GM21786 (cell line): ENCODE measurements at regions not wholly inside any gene's neighbourhood (a gene's known extent, or its start where the extent isn't known, plus 50 kb on each side); places are given as distances from the start of the nearest gene placed in this dataset.

Source experiments
- ATAC-seq: cut with Tn5 transposase; IDR thresholded peaks from one replicate; pipeline ENCODE4 v1.9.1; 2021; ENCODE audit not compliant: unreplicated experiment

DNA sequence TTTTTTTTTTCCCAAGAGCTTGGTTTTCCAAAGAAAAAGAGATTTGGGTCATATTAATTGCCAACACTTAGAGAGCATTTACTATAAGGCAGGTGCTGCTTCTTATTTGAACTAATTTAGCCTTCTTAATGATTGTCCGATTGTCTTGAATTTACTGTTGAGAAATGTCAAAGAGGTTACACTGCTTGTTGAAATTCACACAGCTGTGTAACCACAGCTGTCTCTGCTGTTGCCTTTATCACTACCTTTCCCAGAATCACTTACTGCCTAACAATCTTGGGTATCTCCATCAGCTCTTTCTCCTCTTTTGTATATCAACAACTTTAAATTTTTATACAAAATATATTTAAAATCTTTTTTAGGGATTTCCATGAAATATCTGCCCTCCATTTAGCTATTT, 115.6 kb downstream of the UCHL5 start:
- ATAC-seq, result no peak

DNA sequence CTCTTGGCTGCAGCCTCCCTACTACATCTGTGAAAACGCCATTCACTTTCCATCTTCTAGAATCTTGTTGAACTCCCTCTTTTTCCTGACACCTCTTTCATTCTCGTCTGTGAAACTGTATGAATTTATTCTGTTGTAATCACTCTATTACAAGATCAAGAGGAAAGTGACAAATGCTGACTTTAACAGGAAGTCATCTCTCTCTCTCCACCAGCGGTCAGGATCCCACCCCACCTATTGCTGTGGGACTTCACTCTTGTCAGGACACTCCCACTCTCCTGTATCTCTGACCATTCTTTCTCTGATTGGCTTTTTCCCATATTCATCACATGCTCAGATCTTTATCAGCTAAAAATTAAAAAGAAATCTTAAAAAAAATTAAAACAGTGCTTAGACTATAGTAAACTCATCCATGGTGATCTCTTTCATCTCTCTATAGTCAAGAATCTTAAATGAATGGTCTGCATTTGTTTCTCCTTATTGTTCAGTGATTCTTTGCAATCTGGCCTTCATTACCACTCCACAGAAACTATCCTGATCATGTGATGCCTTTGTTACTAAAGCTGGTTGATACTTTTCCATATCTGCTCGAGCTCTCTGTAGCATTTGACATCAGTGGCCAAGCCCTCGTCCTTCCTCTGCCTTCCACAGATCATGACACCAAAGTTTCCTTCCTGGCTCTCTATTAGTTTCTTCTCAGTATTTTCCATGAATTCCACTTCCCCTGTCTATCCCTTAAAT, 113.6 kb downstream of the UCHL5 start:
- ATAC-seq, result no peak

DNA sequence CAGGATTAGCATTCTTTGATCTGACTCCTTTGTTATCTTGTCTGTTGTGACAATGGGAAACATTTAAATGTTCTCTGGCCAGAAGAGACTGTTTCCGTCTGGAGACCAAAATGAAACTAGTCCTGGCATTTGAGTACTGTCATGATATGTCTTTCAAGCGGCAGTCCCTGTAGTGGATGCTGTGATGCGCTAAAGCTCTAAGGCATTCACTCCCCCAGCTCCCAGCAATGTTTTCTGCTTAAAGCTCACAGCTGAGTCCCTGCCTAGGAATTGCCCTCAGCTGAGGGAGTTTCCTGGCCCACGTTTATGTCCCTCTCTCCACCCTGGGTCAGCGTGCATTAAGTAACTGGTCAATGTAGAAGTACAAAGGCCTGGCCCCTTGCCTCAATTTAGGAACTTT, 109.4 kb downstream of the UCHL5 start:
- no peak for ATAC-seq

DNA sequence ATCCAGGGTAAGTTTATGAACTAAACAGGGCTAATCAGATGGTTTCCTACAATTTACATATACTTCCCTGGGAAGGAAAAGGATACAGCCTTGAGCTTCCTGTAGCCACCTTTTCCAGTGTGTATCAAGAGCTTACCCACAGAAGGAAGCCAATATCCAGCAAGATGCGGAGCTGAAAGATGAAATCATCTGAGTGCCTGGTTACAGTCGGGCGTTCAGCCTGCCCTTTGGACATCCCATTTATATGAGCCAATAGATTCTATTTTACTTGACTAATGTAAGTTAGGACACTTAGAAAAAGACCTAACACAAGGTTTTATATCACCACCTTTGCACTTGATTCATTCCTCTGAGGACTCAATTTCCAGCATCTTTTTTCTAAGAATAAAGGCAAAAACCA, 108.2 kb downstream of the UCHL5 start:
- ATAC-seq, result no peak

DNA sequence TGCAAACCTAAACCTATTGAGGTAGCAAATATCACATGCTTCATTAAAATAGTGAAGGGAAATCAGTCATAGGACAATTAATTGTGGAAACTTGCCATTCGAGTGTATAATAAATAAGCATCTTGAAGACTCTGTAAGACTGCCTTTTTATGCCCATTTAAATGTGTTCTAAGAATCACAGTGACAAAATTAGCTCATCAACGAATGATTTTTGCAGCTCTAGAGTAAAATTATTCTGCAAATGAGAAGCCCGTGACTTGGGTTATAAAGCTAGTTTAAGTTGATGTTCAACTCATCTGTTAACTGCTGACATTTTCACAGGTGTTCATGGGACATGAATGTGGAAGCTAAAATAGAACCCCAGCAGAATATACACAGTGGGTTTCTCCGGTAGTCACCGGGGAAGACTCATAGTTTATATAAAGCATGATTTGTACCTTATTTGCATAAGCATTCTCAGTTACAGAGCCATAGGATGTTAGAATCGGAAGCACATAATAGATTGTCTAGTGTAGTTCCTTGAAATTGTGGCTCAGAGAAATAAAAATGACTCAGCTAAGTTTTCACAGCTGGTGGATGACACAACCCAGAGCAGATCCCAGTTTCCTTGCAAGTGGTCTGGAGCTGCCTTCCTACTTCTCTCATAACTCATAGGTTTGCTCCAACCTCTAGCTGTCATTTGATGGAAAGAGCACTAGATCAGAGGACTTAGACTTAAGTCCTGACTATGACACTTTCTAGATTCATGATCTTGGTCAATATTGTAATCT, 107.3 kb downstream of the UCHL5 start:
- ATAC-seq, result peak; percentile 67

DNA sequence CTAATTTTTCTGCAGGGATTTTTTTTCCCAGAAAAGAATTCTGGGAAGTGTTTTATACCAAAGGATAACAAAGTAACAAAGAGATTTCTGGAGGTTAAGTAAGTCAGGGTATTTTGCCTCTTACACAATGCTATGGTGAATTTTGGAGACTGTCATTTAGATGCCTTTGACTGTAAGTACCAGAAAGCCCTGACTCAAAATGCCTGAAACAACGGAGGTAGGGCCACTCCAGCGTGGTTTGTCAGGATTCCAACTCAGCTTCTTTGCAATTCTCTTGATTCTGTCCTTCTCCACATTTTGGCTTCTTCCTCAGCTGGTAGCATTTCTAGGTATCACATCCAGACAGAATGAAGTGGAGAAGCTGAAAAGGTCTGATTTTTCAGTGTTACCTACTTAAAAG, 106.5 kb downstream of the UCHL5 start:
- ATAC-seq, result no peak

DNA sequence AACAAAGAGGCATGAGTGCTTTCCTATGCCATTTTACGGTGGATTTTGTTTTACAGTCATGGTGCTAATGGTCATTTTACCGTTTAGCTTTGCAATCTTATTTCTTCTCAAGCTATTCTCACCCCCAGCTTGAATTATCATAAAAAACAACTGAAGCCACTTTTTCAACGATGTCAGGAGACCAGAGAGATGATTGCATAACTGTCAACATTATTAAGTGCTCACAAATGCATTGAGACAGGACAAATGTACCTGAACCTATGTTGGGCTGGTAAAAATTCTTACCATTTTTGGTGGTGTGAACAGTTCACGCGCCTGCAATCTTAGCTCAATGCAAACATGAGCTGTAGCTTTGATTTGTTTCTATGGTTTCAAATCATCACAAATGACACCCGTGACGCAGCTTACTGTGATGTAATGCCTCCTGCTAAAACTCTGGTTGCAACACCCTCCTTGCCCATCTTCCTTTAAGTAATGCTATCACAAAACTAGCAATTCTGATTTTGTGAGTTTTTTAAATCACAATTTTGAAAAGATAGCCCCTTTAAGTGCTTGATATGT, 104.4 kb downstream of the UCHL5 start:
- ATAC-seq, result no peak

DNA sequence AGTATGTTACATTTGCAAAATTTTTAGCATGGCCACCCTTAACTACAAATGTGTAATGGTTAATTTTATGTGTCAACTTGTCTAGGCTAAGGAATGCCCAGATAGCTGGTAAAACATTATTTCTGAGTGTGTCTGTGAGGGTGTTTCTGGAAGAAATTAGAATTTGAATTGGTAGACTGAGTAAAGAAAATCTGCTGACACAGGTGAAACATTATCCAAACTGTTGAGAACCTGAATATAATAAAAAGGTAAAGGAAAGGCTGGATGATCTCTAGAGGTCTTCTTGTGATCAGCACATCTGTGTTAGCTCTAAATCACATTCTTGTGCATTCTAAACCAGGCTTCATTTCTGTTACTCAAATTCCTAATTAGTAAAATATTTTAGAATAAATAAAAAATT, 100.8 kb downstream of the UCHL5 start:
- ATAC-seq, result no peak

DNA sequence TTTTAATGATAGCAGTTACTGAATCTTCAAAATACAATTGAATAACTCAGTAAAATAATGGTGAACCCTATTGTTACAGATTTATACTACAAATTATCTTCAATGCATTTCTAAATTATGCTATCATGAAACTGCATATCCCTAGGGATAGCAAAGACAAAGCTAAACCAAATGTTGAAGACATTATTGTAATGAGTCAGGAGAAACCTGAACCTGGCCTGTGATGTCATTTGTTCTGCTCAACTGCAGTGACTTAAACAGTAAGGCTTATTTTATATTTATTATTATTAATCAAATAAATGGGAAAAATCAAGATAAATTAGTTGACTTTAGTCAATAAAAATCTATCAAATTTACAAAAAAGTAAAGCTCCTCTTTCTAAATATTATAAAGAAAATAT, 100.3 kb downstream of the UCHL5 start:
- ATAC-seq, result no peak

DNA sequence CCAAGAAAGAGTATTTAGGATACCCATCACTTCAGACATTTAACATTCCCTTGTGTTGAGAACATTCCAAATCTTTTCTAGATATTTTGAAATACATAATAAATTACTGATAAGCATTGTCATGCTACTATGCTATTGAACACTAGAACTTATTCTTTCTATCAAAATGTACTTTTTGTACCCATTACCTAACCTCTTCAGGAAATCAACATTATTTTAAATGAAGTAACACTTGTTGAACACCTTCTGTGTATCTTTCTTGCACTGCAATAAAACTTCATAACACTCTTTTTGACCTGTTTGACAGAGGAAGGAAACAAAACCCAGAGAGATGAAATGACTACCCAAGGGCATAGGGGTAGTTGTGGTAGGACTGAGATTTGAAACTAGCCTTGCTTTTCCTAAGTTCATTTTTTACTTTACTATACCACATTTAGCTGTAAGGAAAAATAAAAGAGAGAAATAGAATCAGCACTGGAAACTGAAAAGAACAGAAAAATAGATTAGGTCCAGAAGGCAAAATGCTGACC, 99.4 kb downstream of the UCHL5 start:
- ATAC-seq, result no peak
